NCI-H524 (cell line): ENCODE measurements at regions not wholly inside any gene's neighbourhood (a gene's known extent, or its start where the extent isn't known, plus 50 kb on each side); places are given as distances from the start of the nearest gene placed in this dataset.
"Not testable (repeated sequence)": the region's sequence is repeated elsewhere in the genome, so short reads cannot be mapped to it uniquely, and the experiment has no call there.

Experiments used
- DNase-seq, 2 experiments: peaks; one replicate each; lab custom pipeline; 2025; lab: John Stamatoyannopoulos, UW

DNA sequence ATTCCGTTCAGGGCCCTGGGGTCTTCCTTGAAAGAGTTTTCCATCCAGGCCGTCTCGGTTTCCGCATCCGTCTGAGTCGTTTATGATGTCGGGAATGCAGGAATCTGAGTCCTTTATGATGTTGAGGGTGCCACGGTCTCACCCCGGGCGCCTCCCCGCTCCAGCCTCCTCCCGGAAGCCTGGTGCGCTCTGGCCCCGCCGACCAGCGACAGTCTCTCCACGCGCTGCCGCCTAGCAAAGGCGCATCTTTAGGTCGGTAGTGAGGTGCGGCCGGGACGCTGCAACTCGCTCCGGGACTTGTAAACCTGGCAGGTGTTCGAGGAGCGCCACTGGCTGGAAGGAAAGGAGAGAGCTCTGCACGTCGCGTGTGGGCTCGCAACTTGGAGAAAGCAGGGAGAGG, 132.6 kb downstream of the FAM72C start:
- DNase-seq, result not testable (repeated sequence)

DNA sequence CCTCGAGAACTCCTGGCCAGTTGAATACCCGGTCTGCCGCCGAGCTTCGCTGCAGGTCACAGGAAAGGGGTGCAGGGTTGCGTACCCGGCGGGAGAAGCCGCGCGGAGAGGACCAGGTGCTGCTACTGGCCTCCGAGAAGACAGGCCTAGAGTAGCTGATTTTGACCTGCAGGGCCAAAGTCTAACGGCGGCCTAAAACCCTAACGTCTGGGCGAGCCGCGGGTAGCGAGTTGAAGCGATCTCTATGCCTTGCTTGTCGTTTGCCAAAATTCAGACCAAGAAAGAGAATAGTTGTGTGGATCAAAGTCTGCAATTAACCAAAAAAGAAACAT, 133.2 kb downstream of the FAM72C start:
- not testable (repeated sequence) for DNase-seq

DNA sequence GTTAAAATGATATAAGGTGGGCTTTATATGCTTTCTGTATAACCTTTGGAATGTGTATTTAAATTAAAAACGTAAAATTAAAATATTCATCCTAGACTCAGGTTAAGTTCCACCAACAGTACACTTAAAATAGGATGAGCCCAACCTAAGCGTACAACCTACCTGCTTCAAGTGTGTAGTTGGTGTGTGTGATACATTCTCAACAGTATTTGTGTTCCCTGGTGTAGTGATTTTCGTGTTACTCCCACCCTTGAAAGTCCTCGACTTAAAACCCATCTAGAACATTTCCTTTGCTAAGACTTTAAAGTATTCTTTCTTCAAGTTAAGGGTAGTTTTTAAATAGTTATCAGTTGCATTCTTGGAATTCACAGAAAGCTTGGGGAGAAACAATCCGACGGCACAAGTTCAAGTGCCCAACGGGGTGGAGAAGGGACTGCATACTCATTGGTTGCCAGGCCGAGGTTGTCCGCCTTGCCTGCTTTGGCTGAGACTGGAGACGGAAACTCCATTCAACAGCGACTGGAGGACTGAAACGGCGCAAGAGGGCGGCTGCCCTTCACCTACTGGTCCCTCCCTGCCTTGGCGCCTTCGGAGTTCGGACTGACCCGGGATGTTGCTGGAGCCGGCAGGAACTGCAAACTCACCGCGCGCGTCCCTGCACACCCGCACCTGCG, 133.7 kb downstream of the FAM72C start:
- not testable (repeated sequence) for DNase-seq

DNA sequence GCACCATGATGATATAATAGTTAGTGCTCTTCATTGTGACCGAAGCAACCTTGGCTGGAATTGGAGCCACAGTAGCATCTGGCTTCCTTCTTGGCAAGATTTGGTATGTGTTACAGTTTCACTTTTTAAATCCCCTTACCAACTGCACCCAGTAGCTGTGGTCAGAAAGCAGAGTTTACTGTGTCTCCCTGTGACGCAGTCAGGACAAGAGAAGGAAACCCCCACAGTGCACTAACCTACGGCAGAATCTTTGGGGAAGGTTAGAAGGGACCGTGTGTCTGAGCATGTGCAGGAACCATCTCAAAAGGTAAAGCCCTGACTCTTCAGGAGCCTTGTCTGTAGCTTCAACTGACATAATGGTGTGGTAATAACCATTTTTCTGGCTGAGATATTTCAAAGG, 138.4 kb downstream of the FAM72C start:
- not testable (repeated sequence) for DNase-seq

DNA sequence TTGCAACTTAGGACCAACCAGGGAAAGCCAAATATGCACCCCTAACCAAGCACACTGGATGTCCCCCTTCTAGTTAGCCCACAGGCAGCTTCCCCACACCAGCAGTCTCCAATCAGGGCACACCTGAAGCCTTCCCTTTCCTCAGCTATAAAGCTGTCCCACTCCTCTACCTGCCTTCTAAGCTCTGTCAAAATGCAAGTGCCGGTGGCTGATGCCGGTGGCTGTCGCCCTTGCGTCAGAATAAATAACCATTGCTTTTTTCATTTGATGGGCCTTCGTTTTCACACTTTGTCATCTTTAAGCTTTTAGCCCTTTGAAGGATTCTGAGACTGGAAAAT, 139.4 kb downstream of the FAM72C start:
- DNase-seq, result not testable (repeated sequence)

DNA sequence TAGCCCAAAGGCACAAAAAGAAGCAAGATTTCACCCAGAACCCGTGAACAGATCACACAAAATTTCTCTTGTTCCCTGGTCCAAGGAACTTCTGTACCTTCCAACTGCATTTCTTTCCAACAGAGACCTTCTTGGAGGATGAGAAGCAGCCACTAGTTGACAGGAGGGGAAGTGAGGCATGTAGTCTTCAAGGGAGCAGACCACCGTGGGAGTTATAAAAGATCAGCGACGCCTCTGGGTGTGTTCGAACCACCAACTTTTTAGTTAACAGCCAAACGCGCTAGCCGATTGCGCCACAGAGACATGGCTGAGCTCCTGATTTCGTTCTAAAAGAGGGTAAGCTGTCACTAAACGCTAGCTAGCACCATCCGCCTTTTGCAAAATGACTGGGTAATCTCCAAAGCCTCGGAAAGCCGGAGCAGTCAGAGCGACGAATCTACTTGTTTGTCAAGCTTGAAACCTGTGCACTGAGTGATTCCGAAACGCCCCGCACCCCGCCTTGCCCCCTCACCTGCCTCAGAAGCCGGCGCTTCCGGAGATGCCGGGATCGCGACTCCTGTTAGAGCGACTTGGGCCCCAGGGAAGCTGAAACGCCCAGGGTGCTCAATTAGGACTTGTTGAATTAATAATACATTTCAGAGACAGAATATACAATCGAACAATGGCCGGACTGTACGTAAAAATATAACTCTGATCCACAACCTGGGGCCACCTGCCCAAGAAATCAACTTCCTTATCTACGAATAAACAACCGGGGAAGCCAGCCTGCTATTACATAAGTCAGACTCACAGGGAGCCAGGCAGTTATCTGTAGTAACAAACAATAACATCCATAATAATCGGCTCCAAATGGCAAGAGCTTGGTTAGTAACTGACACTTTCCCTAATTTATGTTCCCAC, 140.1 kb downstream of the FAM72C start:
- not testable (repeated sequence) for DNase-seq

DNA sequence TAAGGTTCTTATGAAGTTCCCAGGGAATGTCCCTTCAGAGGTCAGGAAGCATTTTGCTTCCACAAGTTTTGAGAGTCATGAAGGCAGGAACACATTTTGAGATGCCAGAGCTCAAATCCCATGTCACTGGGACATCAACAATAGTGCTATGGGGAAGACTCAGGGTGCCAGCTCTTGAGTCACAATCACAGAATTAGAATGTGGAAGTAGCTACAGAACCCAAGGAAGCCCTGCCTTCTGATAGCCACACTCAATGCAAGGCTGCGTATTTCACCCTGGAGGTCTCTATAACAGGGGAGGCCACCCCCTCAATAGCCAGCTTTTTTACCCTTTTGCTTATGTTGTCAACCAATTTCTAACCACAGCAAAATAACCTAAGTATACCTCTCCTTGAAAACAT, 145.6 kb downstream of the FAM72C start:
- DNase-seq, result not testable (repeated sequence)

DNA sequence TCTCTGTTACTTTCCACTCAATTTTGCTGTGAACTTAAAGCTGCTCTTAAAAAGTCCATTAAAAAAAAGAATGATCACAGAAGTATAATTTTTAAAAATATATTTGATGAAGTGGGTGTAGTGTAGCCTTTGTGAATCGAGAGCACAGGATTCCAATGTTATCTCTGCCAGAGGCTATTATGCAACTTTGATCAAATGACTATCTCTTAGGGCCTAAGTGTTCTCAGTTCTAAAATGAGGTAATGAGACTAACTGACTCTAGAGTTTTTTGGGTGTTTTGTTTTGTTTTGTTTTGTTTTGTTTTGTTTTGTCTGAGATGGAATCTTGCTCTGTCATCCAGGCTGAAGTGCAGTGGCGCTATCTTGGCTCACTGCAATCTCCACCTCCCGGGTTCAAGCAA, 147.5 kb downstream of the FAM72C start:
- not testable (repeated sequence) for DNase-seq

DNA sequence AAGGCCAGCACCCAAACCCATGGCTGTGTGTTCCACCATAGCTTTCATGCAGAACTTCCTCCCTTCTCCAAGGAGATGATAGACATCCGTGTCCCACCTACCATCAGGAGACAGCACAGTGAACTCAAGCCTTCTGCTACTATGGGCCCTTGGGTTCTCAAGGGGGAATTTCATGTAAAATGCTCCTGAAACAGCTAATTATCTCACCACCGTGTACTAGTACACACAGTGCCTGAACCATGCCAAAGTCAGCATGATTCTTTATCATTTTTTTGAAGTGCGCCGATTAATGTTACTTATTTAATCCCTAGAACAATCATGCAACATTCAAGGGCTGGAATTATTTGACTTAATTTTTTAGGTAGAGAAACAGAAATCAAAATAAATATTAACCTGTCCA, 151.7 kb downstream of the FAM72C start:
- not testable (repeated sequence) for DNase-seq

DNA sequence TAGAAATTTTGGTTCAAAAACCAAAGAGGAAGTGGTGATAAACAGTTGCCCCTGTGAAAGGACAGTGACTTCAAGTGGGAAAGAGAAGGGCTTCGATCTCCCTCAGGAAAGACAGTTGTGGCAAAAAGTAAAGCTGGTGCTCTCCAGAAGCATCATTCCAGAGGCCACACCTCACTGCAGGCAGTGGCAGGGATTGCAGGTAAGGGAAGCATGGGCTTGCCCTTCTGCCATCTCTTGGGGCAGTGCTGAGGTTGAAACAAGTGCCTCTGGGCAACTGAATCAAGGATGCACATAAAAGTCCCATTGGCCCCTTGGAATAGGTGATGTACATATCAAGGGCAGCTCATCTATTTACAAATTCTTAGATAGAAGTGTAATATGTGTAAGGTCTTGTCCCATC, 155.4 kb downstream of the FAM72C start:
- DNase-seq, result not testable (repeated sequence)

DNA sequence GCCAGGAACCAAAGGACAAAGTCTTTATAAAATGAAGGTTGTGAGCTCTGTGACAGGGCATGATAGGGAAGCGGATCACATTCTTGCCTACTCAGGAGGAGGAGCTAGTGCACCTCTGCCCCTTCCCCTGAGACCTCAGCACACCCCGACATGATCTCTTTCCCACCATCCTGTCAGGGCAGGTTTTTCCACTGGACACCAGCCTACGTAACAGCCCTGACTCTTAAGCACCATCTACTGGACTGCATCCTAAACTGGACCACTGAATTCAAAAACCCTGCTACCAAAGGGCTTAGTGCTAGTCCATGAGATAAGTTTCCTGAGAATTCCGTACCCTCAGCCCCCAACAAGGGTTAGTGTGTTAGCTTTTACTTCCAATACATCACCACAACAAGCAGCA, 166.4 kb downstream of the FAM72C start:
- not testable (repeated sequence) for DNase-seq

DNA sequence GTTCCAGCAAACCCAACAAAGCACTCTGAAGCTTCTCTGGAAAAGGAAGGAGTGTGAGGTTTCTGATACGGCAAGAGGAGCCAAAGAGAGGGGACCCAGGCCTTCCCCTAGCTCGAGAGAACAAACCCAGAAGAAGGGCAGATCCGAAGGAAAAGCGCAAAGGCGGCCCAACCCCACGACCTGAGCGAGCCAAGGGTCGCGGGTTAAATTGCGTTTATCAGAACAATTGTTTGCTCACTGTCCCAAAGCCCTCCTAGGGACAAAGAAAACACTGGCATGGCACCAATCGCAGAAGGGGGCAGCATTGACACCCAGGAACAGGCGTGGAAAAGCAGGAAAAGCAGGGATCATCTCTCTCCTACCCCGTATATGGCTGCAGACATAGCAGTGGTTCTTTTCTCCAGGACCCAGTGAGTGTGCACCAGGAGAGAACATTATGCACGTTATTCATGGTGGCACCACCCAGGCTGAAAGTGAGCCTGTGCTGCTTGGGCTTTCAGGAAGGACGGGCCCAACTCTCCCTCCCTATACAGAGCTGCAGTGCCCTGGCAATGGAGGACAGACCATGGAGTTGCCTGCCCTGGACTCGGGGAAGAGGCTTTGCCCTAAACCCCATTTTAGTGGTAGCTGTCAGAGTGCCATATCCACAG, 167.0 kb downstream of the FAM72C start:
- DNase-seq, result not testable (repeated sequence)

DNA sequence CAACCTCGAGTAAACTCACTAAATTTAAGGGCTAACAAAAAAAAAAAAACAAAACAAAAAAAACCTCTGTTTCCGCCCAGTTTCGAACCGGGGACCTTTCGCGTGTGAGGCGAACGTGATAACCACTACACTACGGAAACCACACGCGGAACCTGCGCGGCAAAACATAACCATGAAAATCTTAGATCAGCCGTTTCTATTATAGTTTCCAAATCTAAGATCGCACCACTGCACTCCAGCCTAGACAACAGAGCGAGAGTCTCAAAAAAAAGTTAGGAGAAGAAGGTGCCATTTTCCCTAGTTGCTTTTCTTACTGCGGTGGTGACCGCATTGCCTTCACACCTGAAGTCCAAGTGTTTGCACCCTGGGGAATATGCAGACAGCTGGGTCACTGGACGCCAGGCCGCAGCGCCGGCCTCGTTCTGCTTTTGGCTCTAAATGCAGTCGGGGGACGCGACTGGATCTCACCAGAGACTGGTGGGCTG, 167.8 kb downstream of the FAM72C start:
- DNase-seq, result not testable (repeated sequence)

DNA sequence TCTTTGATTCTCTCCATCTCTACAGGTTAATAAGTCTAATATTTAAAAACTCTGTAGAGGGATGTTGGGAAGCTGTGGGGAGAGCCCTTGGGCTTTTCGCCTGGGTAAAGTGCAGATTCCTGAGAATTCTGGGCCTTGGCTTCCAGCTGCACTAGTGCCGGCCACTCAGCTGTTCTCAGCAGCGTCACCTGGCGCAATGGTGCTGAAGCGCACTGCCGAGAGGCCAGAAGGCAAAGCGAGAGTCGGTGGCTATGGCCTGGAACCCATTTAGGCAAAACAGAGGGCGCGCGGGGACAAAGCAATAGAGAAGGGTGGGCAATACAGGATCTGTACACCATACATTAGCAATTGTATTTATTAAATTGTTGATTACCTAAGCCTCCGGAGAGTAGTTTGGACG, 168.7 kb downstream of the FAM72C start:
- not testable (repeated sequence) for DNase-seq

DNA sequence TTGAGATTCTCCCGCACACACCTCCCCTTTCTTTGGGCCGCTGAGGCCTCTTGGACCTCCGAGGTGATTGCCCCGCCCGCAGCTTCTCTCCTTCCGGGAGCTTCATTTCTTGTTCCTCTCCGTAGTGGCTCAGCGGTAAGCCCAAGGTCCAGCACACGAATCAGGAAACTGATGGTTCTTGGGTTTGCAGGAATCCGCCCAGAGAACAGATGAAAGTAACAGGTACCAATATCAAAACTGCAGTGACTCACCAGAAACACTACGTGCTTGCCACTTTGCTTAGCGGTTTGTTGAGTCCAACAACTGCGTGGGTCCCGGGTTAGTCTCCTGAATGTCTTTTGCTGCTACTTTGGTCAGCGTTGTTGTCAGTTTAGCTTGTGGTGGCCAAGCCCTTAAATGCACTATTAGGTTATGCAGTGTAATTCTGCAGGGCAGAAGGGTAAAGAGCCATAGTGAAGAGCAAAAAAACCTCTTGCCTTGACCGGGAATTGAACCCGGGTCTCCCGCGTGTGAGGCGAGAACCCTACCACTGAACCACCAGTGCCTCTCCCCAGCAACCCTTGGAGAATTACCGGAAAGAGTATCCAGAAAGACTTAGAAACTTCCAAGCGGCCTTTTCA, 172.1 kb downstream of the FAM72C start:
- DNase-seq, result not testable (repeated sequence)

DNA sequence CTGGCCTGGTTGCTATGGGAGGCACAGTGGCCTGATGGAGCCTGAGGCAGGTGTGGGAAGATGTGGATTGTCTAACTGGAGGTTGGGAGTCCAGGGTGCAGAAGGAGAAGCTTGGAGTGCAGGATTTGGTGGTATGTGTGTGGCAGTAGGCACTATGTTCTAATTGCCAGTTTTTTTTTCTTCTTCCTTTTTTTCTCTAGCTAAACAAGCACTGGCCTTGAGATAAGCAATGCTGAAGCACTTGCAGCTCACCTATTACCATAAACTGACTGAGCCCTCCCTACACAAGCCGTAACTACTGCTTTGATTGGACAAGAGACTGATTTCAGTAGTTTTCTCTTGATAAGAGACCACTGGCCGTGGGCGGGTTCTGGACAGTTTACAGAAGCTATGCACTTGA, 175.4 kb downstream of the FAM72C start:
- DNase-seq, result not testable (repeated sequence)

DNA sequence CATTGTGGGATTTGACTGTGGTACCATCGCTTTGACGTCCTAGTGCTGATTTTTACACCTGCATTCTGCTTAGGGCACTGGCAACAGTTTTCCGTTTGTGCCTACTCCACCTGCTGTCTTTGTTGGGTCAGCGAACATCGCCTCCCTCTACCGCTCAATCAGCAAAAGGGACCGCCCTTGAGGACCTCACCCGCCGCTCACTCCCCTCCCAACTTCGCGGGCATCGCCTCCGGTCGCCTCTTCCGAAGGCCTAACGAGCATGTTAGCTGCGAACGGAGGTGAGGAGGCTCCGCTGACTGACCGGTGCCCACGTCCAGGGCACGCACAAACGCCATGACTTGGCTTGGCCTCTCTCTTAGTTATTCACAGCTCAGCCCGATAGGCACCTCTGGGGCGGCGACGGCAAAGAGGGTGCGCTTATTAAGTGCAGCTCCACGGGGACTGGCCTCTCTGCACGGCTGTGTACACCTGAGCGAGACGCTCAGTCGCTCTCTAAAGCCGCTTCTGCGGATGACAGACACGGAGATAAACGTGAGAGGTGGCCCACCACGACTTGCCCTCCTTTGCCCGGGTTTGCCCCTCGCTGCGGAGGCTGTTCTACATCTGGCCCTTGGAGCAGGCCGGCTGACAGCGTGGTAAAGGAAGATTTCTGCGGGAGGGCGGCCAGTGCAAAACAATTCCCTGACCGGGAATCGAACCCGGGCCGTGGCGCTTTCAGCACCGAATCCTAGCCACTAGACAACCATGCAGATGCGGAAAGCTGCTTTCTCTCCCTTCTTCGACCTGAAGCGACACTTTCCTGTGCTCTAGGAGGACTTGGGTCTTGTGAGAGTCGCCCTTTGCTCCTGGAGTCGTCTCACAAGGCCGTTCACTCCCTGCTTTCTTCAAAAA, 179.5 kb downstream of the FAM72C start:
- DNase-seq, result not testable (repeated sequence)

DNA sequence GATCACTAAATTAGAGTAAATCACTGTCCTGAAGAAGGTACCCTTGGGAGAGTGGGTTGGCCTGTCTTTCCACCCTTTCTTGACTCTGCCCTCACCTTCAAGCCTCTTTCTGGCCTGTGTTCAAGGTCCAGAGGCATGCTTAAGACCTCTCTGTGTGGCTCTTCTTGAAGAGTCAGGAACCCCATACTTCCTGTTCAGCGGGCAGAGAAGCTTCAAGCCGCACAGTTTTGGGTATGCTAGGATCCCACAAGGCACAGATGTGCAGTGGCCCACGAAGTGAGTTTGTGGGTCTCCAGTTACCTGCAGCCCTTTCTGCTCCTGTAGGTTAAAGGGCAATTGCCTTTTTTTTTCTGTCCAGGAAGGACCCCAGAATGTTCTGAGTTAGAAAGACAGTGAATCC, 185.4 kb downstream of the FAM72C start:
- not testable (repeated sequence) for DNase-seq

DNA sequence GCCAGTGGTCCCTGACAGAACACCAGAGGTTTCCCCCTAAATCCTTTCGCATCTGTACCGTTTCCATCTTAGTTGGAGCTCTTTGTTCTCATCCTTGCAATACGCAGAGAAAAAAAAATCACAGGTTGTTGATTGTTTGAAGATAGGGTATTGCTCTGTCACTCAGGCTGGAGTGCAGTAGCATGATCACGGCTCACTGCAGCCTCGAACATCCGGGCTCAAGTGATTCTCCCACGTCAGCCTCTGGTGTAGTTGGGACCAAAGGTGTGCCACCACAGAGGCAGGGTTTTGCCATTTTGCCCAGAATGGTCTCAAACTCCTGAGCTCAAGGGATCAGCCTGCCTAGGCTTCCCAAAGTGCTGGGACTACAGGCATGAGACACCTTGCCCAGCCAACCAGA, 185.9 kb downstream of the FAM72C start:
- not testable (repeated sequence) for DNase-seq

DNA sequence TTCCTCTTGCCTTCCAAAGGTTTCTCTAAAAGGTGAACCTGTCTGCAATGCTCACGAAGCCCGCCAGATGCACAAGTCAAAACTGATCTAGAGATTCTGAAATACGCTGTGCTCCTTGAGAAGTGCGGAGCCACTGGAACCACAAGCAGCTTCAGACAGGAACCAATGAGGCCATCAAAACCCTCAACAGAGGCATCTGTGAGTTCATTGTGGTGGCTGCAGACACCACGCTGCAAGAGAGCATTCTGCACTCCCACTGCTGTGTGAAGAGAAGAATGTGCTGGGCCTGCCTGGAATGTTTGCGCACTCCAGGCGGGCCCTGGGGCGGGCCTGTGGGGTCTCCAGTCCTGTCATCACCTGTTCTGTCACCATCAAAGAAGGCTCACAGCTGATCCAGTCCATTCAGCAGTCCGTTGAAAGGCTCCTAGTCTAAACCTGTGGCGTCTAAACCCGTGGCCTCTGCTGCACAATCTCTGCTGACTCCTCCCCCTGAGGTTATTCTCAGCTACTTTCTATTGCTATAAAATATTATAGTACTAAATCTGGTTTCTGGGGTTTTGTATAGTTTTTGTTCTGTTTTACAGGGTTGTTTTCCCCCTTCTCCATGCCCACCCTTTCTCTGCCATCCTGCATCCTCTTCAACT, 187.4 kb downstream of the FAM72C start:
- DNase-seq, result not testable (repeated sequence)

DNA sequence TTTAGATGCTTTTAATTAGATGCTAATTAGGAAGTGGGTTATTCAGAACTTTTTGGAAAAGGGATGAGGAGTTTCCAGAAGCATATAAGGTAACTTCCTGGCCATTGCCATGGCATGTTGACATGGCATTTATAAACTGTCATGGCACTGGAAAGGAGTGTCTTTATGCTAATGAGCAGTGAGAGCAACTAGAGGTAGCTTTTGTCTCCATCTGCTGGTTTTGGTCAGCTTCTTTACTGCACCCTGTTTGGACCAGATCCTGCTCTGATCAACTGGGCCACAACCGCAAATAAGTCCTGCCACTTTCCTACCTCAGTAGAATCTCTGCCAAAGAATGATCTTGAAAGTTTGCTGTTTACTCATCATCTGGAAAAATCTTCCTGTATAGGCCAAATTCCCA, 193.6 kb downstream of the FAM72C start:
- DNase-seq, result not testable (repeated sequence)
